Neutrophil (primary cell): ENCODE measurements at regions not wholly inside any gene's neighbourhood (a gene's known extent, or its start where the extent isn't known, plus 50 kb on each side); places are given as distances from the start of the nearest gene placed in this dataset.

Experiments used
- H3K27ac ChIP-seq: fragments of 200-600 bp; sonication (generic); 2 replicates; pipeline ENCODE4 v1.5.1; 2016; ENCODE audit warnings: mild to moderate bottlenecking, moderate library complexity
- H3K27me3 ChIP-seq: fragments of 200-600 bp; sonication (generic); 2 replicates; pipeline ENCODE4 v1.6.0; 2016; ENCODE audit warnings: mild to moderate bottlenecking
- H3K36me3 ChIP-seq: fragments of 200-600 bp; sonication (generic); 2 replicates; pipeline ENCODE4 v1.5.1; 2017
- H3K4me1 ChIP-seq, 2 experiments: fragments of 200-600 bp in 1 of 2; sonication (generic) in 1 of 2; 1 replicate in 1 of 2; 2 replicates in 1 of 2; pipeline versions ENCODE4 v1.5.1 to v1.6.1; 2013 to 2016; ENCODE audit warnings: low read depth in 1 of 2, low read length in 1 of 2, mild to moderate bottlenecking in 1 of 2, moderate library complexity in 1 of 2; ENCODE audit not compliant: control insufficient read depth in 1 of 2, insufficient read depth in 1 of 2
- H3K4me3 ChIP-seq, 2 experiments: fragments of 200-600 bp in 1 of 2; sonication (generic) in 1 of 2; 1 replicate in 1 of 2; 2 replicates in 1 of 2; pipeline ENCODE4 v1.5.1; 2013 to 2016; ENCODE audit warnings: low read depth in 1 of 2, low read length in 1 of 2, mild to moderate bottlenecking in 1 of 2, moderate library complexity in 1 of 2
- H3K9me3 ChIP-seq: fragments of 200-600 bp; sonication (generic); 2 replicates; pipeline ENCODE4 v1.5.1; 2016
- TF ChIP-seq, protein P1 (sequence below): fragments of 200-600 bp; sonication (generic); IDR thresholded peaks from 2 replicates; pipeline ENCODE4 v1.5.1; 2016; ENCODE audit warnings: antibody characterized with exemption

DNA sequence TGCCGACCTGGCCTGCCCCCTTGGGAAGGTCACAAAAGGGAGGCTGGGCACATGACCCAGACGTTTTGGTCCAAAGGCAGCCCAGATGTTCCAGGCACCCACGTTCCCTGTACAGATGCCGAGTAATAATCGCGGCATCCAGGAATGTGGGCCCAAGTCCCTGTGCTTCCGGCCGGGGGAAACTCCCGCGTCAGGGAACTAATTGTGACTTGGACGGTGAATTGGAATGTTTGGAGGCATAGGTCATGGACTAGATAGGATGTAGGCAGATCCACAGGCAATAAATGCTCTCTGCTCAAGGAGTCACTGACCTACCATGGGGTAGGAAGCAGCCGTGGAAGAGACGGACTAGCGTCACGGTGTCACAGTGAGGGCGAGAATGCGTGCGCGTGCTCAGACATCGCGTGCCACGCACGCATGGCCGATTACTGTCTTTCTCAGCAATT, 178.4 kb downstream of the DUSP10 start:
- H3K36me3 ChIP-seq, result no peaks in the 10 kb centered on the region
- H3K9me3 ChIP-seq, result no peaks in the 10 kb centered on the region
- no peaks in the 10 kb centered on the region for H3K27me3 ChIP-seq
- TF ChIP-seq, protein P1, sequence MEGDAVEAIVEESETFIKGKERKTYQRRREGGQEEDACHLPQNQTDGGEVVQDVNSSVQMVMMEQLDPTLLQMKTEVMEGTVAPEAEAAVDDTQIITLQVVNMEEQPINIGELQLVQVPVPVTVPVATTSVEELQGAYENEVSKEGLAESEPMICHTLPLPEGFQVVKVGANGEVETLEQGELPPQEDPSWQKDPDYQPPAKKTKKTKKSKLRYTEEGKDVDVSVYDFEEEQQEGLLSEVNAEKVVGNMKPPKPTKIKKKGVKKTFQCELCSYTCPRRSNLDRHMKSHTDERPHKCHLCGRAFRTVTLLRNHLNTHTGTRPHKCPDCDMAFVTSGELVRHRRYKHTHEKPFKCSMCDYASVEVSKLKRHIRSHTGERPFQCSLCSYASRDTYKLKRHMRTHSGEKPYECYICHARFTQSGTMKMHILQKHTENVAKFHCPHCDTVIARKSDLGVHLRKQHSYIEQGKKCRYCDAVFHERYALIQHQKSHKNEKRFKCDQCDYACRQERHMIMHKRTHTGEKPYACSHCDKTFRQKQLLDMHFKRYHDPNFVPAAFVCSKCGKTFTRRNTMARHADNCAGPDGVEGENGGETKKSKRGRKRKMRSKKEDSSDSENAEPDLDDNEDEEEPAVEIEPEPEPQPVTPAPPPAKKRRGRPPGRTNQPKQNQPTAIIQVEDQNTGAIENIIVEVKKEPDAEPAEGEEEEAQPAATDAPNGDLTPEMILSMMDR, result no peak
- no peak overlapping the region for H3K27ac ChIP-seq
- H3K4me1 ChIP-seq, result peaks cover 0 to 6% of the 10 kb centered on the region in 2 experiments
- no peak overlapping the region for H3K4me3 ChIP-seq

- Histone ChIP-seq H3K27ac (no peak overlapping the region), H3K4me3 (no peak overlapping the region), H3K9me3 (no peaks in the 10 kb centered on the region), H3K4me1 (peaks cover 0 to 6% of the 10 kb centered on the region in 2 experiments), H3K27me3 (no peaks in the 10 kb centered on the region), H3K36me3 (no peaks in the 10 kb centered on the region)
- TF ChIP-seq, protein P1, result no peak
Observed at GRCh38 chr1:221564891-221565290, 177.0 kb downstream of the DUSP10 start.

DNA sequence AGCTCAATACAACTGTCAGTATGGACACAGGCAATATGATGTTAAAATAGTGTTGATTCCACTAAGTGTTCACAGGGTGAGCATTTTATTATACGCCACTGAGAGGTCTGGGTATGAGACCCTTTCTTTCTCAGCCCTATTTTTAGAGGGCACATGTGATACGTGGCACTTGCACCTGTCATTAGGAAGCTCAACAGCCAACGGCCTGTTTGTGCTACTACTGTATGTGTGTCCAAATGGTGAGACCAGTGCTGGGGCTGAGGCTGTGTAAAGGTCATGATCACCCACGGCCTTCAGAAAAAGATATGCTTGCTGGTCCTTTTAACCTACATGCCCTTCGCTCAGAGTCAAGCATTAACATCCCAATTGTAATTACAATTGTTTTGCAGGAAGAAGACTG, 176.2 kb downstream of the DUSP10 start:
- no peak overlapping the region for H3K27ac ChIP-seq
- H3K36me3 ChIP-seq, result no peaks in the 10 kb centered on the region
- TF ChIP-seq, protein P1, result no peak
- no peaks in the 10 kb centered on the region for H3K27me3 ChIP-seq
- peaks cover 0 to 6% of the 10 kb centered on the region in 2 experiments for H3K4me1 ChIP-seq
- no peak overlapping the region for H3K4me3 ChIP-seq
- no peaks in the 10 kb centered on the region for H3K9me3 ChIP-seq

DNA sequence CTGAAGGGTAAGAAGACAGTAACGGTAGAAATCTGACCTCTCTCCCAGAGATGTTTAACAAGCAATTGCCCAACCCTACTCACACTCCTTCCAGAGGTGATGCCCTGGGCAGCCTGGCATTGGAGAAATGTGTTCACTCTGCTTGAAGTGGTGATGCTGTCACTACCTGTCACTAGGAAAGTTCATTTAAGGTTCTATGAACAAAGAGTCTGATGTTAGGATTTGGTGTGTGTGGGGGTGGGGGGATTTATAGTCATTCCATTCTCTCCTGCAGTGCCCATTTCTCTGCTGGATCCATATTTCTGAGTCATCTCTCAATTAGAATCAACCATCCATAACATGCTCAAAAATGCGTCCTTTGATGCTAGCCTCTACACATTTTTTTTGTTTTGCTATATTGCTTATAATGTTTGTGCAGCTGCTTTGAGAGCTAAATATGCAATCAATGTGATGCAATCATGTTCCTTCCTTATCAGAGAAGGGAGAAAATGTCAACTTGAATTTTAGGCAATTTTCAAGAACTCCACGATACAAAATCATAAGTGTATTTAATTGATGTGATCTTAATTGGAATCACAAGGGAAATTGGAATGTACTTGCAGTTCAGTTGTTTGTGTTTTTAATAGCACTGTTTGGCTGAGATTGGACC, 173.9 kb downstream of the DUSP10 start:
- H3K36me3 ChIP-seq, result no peaks in the 10 kb centered on the region
- no peak overlapping the region for H3K27ac ChIP-seq
- H3K4me3 ChIP-seq, result no peak overlapping the region
- H3K27me3 ChIP-seq, result no peaks in the 10 kb centered on the region
- H3K9me3 ChIP-seq, result no peaks in the 10 kb centered on the region
- peaks cover 0 to 6% of the 10 kb centered on the region in 2 experiments for H3K4me1 ChIP-seq
- TF ChIP-seq, protein P1, result no peak

- no peak overlapping the region for H3K4me3 ChIP-seq
- H3K36me3 ChIP-seq, result no peaks in the 10 kb centered on the region
- H3K27ac ChIP-seq, result no peak overlapping the region
- no peaks in the 10 kb centered on the region for H3K27me3 ChIP-seq
- no peaks in the 10 kb centered on the region for H3K9me3 ChIP-seq
- TF ChIP-seq, protein P1, result no peak
- no peaks in the 10 kb centered on the region for H3K4me1 ChIP-seq
Observed at GRCh38 chr1:221573756-221574155, 168.1 kb downstream of the DUSP10 start.
